Testis (tissue), 2 donors: ENCODE measurements at regions not wholly inside any gene's neighbourhood (a gene's known extent, or its start where the extent isn't known, plus 50 kb on each side); places are given as distances from the start of the nearest gene placed in this dataset.

ENCODE experiments used
- DNase-seq: peaks from one replicate; pipeline ENCODE4 v3.0.0-alpha.2; 2019
- H3K27ac ChIP-seq, 2 donors: fragments of 200-600 bp; sonication (generic); one replicate each; pipeline ENCODE4 v1.5.1; 2019
- H3K27me3 ChIP-seq: fragments of 200-600 bp; sonication (generic); one replicate; pipeline ENCODE4 v1.5.1; 2019
- H3K36me3 ChIP-seq: fragments of 200-600 bp; sonication (generic); one replicate; pipeline ENCODE4 v1.5.1; 2017; ENCODE audit warnings: low read depth; ENCODE audit errors: missing control alignments
- H3K4me1 ChIP-seq: fragments of 200-600 bp; sonication (generic); one replicate; pipeline ENCODE4 v1.5.1; 2019
- H3K4me3 ChIP-seq, 2 donors: fragments of 200-600 bp; sonication (generic); one replicate each; pipeline ENCODE4 v1.5.1; 2017 to 2019
- H3K9me3 ChIP-seq: fragments of 200-600 bp; sonication (generic); one replicate; pipeline ENCODE4 v1.5.1; 2017
- POLR2A ChIP-seq: fragments of 450-650 bp; IDR thresholded peaks from one replicate; pipeline ENCODE4 v1.6.1; 2017; ENCODE audit warnings: antibody characterized with exemption, mild to moderate bottlenecking, moderate library complexity
- WGBS, 2 donors: methylation state at CpG; one replicate each; pipeline ENCODE4 v1.1.5; 2018; 5-methylcytosine and 5-hydroxymethylcytosine counted together
- intact Hi-C: fragments of 100-400 bp; cut with DNase I; formaldehyde crosslinking; loops from one replicate; pipeline ENCODE4 v1.15.1; 2023; ENCODE audit warnings: low total_unique reads
- TF ChIP-seq, protein P1 (sequence below), 3 experiments: fragments of 450-650 bp in 2 of 3; fragments of 200-600 bp in 1 of 3; sonication (generic) in 1 of 3; IDR thresholded peaks; one replicate each; pipeline ENCODE4 v1.5.1; 2016 to 2019; ENCODE audit warnings: antibody characterized with exemption in 3 of 3, mild to moderate bottlenecking in 2 of 3, moderate library complexity in 1 of 3

DNA sequence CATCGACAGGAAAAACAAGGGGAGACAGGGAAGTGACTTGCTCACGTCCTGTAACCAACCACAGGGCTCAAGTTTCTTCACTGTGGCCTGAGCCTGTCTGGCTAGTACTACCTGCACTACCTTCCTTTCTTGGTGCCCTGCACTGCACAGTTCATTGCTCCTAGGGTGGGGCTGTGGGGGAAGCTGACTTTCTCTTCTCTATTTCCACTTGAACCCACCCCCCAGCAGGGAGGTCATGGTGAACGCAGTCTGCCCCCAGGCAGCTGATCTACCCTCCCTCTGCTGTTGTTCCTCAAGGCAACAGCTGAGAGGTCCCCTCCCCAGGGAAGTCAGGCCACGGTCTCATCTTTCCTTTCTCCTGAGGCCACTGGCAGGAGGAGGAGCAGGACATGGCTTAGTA, 532.1 kb downstream of the SOX11 start:
- no peaks in the 10 kb centered on the region for H3K9me3 ChIP-seq
- H3K4me3 ChIP-seq: no peak overlapping the region
- H3K36me3 ChIP-seq: no peaks in the 10 kb centered on the region
- intact Hi-C loops: no loop called here
- TF ChIP-seq, protein P1, sequence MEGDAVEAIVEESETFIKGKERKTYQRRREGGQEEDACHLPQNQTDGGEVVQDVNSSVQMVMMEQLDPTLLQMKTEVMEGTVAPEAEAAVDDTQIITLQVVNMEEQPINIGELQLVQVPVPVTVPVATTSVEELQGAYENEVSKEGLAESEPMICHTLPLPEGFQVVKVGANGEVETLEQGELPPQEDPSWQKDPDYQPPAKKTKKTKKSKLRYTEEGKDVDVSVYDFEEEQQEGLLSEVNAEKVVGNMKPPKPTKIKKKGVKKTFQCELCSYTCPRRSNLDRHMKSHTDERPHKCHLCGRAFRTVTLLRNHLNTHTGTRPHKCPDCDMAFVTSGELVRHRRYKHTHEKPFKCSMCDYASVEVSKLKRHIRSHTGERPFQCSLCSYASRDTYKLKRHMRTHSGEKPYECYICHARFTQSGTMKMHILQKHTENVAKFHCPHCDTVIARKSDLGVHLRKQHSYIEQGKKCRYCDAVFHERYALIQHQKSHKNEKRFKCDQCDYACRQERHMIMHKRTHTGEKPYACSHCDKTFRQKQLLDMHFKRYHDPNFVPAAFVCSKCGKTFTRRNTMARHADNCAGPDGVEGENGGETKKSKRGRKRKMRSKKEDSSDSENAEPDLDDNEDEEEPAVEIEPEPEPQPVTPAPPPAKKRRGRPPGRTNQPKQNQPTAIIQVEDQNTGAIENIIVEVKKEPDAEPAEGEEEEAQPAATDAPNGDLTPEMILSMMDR (IDR thresholded peaks at IDR 0.05): no peak
- no peak for TF ChIP-seq POLR2A
- H3K27ac ChIP-seq: no peak overlapping the region
- no peaks in the 10 kb centered on the region for H3K27me3 ChIP-seq
- 48 to 58% methylated on average over 4 of the region's 4 CpGs for WGBS, 2 donors
- DNase-seq: no peak
- no peaks in the 10 kb centered on the region for H3K4me1 ChIP-seq

GRCh38 chr2:6228251-6228650, 536.1 kb downstream of the SOX11 start:
- H3K27ac ChIP-seq: no peak overlapping the region
- H3K27me3 ChIP-seq: no peaks in the 10 kb centered on the region
- WGBS, 2 donors: 46 to 64% methylated on average over 2 of the region's 2 CpGs
- H3K9me3 ChIP-seq: no peaks in the 10 kb centered on the region
- intact Hi-C loops: no loop called here
- H3K36me3 ChIP-seq: no peaks in the 10 kb centered on the region
- no peak overlapping the region for H3K4me3 ChIP-seq
- no peaks in the 10 kb centered on the region for H3K4me1 ChIP-seq
- no peak for DNase-seq
- TF ChIP-seq POLR2A: no peak
- TF ChIP-seq, protein P1 (IDR thresholded peaks at IDR 0.05): no peak

GRCh38 chr2:6231166-6231565, 539.0 kb downstream of the SOX11 start:
- no peak for DNase-seq
- Histone ChIP-seq H3K4me1 (no peaks in the 10 kb centered on the region), H3K27me3 (no peaks in the 10 kb centered on the region), H3K4me3 (no peak overlapping the region), H3K9me3 (no peaks in the 10 kb centered on the region), H3K36me3 (no peaks in the 10 kb centered on the region), H3K27ac (no peak overlapping the region)
- 92 to 98% methylated on average over 5 of the region's 5 CpGs for WGBS, 2 donors
- TF ChIP-seq, protein P1 (IDR thresholded peaks at IDR 0.05): no peak
- TF ChIP-seq POLR2A: no peak
- intact Hi-C loops: no loop called here

- H3K4me3 ChIP-seq: no peak overlapping the region
- H3K27ac ChIP-seq: no peak overlapping the region
- H3K4me1 ChIP-seq: no peaks in the 10 kb centered on the region
- H3K27me3 ChIP-seq: no peaks in the 10 kb centered on the region
- intact Hi-C loops: no loop called here
- WGBS, 2 donors: 77 to 87% methylated on average over 3 to 4 of the region's 4 CpGs
- H3K36me3 ChIP-seq: no peaks in the 10 kb centered on the region
- no peak for TF ChIP-seq POLR2A
- TF ChIP-seq, protein P1 (IDR thresholded peaks at IDR 0.05): no peak
- no peak for DNase-seq
- no peaks in the 10 kb centered on the region for H3K9me3 ChIP-seq
Measured at GRCh38 chr2:6233993-6234392, 541.8 kb downstream of the SOX11 start.

DNA sequence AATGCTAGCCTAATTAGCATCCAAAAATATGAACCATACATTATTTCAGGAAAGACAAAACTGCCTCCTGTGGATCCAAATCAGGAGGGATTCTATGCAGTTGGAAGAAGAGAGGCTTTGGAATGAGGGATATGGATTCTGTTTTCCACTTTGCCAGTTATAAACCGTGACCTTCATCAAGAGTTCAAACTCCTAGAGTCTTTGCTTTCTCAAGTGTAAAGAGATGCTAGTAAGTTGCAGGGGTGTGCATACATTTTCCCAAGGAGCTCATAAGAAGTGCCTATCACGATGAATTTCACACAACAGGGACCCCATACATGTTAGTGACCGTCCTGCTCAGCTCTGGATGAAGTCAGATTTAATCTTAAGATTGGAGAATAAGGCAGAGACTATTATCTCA, 542.5 kb downstream of the SOX11 start:
- TF ChIP-seq, protein P1 (IDR thresholded peaks at IDR 0.05): no peak
- no peak for TF ChIP-seq POLR2A
- intact Hi-C loops: no loop called here
- Histone ChIP-seq H3K4me3 (no peak overlapping the region), H3K27ac (no peak overlapping the region), H3K9me3 (no peaks in the 10 kb centered on the region), H3K27me3 (no peaks in the 10 kb centered on the region), H3K4me1 (no peaks in the 10 kb centered on the region), H3K36me3 (no peaks in the 10 kb centered on the region)
- no peak for DNase-seq
- 80 to 92% methylated on average over 3 of the region's 3 CpGs for WGBS, 2 donors
